HS-27A (cell line): ENCODE measurements at regions not wholly inside any gene's neighbourhood (a gene's known extent, or its start where the extent isn't known, plus 50 kb on each side); places are given as distances from the start of the nearest gene placed in this dataset.
A peak's percentile ranks its signal among the peaks of the same experiment; 100 is the strongest.

ENCODE experiments used
- DNase-seq: peaks from one replicate; pipeline ENCODE4 v3.0.0-alpha.2; 2012; ENCODE audit warnings: low read depth, missing footprints

GRCh38 chr2:146004462-146004861 is 1484.5 kb upstream of the ZEB2 start:
- peak; percentile 24 for DNase-seq

- no peak for DNase-seq
Measured at GRCh38 chr2:146003337-146003736, 1483.4 kb upstream of the ZEB2 start.

DNA sequence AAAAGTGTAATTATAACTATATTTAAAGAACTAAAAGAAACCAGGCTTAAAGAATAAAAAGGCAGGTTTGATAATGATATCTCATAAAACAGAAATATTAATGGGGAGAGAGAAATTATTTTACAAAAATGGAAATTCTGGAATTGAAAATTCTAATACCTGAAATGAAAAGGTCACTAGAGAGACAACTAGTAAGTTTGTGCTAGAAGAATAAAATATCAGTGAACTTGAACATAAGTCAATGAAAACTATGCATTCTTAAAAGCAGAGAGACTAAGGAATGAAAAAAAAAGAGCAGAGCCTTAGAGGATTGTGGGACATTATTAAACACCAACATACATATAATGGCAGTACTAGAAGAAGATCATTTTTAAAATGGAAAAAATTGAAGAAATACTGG is 1475.0 kb upstream of the ZEB2 start:
- DNase-seq, result no peak

- DNase-seq, result no peak
Measured at GRCh38 chr2:145992572-145992971, 1472.7 kb upstream of the ZEB2 start.

DNA sequence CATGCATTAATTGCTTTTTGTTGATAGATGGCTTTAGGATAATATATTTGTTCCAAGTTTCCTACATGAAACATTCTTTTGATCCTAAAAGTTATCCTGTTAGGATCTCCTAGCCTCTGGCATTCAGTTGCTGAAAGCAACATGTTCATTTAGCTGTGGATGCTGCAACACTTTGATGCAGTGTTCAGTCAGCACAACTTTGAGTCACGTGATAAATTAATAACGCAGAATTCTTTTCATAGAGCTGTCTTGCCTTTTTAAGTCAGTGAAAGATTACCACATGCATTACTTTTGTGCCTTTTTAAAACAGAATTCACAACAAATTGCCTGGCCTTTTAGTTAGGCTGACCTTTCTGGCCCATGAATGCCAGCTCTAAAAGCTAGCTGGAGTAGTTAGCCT is 1467.9 kb upstream of the ZEB2 start:
- DNase-seq, result no peak

- no peak for DNase-seq
Measured at GRCh38 chr2:145985517-145985916, 1465.6 kb upstream of the ZEB2 start.

DNA sequence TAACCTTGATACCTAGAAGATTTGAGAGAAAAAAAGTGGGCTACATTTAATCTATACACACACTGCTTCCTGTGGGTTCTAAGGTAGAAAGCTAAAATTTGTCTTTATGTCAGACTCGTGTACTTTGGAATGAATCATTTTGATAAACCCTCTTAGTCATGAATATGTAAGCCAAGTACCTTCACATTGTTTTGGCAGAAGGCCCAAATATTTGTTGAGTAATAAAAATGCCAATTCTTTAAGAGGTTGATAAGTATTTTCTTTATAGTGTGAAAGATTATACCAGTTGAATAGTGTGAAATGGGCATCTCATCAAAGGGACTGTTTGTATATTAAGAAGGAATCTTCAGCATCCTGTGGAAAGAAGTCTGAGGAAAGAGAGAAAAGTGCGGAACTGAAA is 1464.7 kb upstream of the ZEB2 start:
- peak; percentile 86 for DNase-seq

DNA sequence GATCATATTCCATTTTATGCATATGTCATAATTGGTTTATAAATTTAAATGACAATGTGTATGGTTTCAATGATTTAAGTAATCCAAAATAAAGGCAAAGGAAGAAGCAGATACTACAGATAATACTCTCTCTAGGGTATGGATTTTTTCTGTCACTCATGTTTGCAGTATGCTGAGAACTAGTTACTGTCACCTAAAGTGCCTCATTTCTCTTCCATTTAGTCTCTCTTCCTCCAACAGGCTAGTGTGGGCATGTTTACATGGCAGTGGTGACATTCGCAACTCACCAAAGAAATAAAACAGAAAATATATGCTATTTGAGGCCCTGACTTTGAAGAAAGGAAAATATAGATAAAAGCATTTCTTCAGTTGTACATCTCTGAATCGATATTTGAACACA is 1460.4 kb upstream of the ZEB2 start:
- DNase-seq, result no peak

- DNase-seq, result no peak
Measured at GRCh38 chr2:145975406-145975805, 1455.5 kb upstream of the ZEB2 start.

DNA sequence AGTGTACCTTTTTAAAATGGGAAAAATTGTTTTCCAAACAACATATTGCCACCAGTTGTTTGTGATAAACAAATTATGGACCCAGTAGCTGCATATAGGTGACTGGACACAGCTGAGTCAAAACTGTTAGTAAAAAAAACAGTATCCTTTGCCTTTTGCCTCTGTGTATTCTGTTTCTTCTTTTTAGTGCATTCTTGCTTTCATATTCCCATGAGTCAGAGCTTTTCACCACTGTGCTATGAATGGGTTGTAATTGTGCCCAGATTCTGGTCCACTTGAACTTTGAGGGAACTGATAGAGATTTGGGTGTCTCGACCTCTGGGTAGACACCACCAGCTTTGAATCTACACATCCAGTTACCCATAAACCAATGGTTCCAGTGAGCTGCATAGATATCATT is 1441.9 kb upstream of the ZEB2 start:
- no peak for DNase-seq

- DNase-seq, result no peak
Measured at GRCh38 chr2:145960479-145961163, 1440.7 kb upstream of the ZEB2 start.

DNA sequence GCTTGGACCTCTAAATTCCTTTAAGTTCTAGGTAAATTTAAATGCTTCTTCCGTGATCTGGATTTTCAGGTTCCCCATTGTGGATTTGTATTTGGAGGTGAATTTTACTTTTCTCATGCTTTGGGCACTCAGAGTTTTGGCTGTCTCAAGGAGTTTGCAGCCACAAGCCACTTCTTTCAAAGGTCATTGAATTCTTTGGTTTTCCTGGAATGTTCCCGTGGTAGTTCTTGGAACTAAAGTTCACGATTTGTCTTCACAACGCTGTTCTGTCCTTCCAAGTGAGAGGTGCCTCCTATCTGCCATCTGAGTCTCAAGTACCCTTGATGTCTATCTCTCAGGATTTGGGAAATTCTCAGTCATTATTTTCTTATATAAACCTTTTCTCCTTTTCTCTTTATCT is 1438.7 kb upstream of the ZEB2 start:
- no peak for DNase-seq

- no peak for DNase-seq
Measured at GRCh38 chr2:145957929-145958328, 1438.0 kb upstream of the ZEB2 start.

DNA sequence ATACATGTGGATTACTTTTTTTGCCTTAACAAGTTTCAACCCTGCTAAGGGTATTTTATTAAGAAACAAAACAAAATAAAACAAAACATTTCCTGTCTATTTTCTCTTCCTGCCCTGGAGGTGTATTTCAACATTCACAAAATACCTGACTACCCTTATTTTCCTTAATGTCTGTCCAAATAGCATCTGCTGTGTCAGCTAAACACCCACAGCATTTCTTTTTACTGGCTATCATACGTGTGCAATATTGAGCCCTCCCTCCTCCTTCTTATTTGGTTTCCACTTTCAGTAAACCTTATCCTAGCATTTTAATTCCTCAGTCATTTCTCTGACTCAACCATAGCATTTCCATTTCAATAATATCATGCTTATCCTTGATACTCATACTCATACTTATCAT is 1420.0 kb upstream of the ZEB2 start:
- no peak for DNase-seq

DNA sequence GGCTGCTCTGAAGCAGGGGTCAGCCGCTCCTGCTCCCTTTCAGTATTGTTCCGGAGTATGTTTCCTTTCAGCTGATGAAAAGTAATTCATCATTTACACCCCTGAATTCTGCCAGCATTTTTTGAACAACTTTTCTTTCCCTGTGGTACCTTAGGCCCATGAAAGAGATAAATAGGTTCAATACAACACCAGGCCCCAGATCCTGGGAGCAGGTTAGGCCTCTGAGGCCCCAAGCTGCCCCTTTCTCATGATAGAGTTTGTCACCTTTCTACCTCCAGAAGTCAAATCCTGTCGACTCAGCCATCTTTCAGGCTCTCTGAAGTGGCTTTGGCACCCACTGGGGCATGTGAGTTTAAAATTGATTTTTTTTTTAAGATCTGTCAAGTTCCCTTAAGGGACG is 1415.1 kb upstream of the ZEB2 start:
- no peak for DNase-seq

- DNase-seq, result no peak
Measured at GRCh38 chr2:145931781-145932395, 1412.0 kb upstream of the ZEB2 start.

GRCh38 chr2:145930318-145930717 is 1410.4 kb upstream of the ZEB2 start:
- DNase-seq, result no peak

- no peak for DNase-seq
Measured at GRCh38 chr2:145927131-145927950, 1407.4 kb upstream of the ZEB2 start.

- DNase-seq, result no peak
Measured at GRCh38 chr2:145925591-145925990, 1405.7 kb upstream of the ZEB2 start.

DNA sequence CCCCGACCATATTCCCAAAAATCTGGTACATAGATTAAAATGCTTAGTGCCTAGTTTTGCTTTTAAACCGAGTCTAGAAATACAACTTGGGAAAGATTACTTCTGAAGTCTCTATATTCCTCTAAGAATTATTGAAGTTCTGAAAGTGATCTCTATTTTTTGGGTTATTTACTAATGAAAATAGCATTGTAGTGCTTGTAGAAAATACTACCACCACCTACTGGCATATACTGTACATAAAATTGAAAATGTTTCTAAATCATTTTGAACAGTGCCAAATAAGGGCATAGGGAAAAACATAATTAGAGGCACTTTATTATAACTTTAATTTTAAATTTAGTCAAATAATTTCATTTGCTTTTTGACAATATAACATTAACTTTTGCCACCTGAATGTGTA is 1399.6 kb upstream of the ZEB2 start:
- no peak for DNase-seq

- no peak for DNase-seq
Measured at GRCh38 chr2:145918951-145919350, 1399.0 kb upstream of the ZEB2 start.

DNA sequence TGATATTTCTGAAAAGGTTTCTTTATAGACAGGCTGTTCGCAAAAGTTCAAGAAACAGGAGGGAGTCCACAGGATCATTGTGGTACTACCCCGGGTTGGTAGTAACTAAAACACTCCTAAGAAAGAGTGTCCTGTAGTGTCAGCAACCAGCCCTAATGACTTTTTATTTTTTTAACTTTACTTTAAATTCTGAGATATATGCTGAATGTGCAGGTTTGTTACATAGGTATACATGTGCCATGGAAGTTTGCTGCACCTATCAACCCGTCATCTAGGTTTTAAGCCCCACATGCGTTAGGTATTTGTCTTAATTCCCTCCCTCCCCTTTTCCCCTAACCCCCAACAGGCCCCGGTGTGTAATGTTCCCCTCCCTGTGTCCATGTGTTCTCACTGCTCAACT is 1396.9 kb upstream of the ZEB2 start:
- DNase-seq, result no peak

- DNase-seq, result no peak
Measured at GRCh38 chr2:145914716-145915115, 1394.8 kb upstream of the ZEB2 start.
